HEK293T (cell line): ENCODE measurements at regions not wholly inside any gene's neighbourhood (a gene's known extent, or its start where the extent isn't known, plus 50 kb on each side); places are given as distances from the start of the nearest gene placed in this dataset.

Source experiments
- CTCF ChIA-PET: fragments of 350-600 bp; formaldehyde crosslinking; extraction: SDS; loops from one replicate; lab custom pipeline; 2021; ENCODE audit warnings: antibody characterized with exemption, inconsistent platforms; lab: Yijun Ruan, JAX
- POLR2A ChIA-PET: fragments of 350-600 bp; formaldehyde crosslinking; extraction: SDS; loops from one replicate; lab custom pipeline; 2020; ENCODE audit warnings: antibody characterized with exemption, inconsistent platforms; lab: Yijun Ruan, JAX
- DNase-seq: peaks from one replicate; pipeline ENCODE4 v3.0.0; 2012; ENCODE audit warnings: mixed read lengths; ENCODE audit errors: extremely low spot score
- ARNT ChIP-seq: fragments of 450-650 bp; IDR thresholded peaks from 2 replicates; pipeline ENCODE4 v1.6.1; 2017; ENCODE audit warnings: mild to moderate bottlenecking
- BHLHE40 ChIP-seq: fragments of 450-650 bp; IDR thresholded peaks from 2 replicates; pipeline ENCODE4 v1.6.1; 2016; ENCODE audit warnings: mild to moderate bottlenecking, moderate library complexity, borderline replicate concordance
- CTBP1 ChIP-seq: fragments of 450-650 bp; IDR thresholded peaks from 2 replicates; pipeline ENCODE4 v1.6.1; 2016; ENCODE audit warnings: borderline replicate concordance
- ELF4 ChIP-seq: fragments of 450-650 bp; IDR thresholded peaks from 2 replicates; pipeline ENCODE4 v1.6.1; 2017; ENCODE audit warnings: antibody characterized with exemption
- FOXA1 ChIP-seq: fragments of 450-650 bp; IDR thresholded peaks from 2 replicates; pipeline ENCODE4 v1.6.1; 2016; ENCODE audit warnings: mild to moderate bottlenecking
- FOXK2 ChIP-seq: fragments of 450-650 bp; IDR thresholded peaks from 2 replicates; pipeline ENCODE4 v1.6.1; 2016; ENCODE audit warnings: mild to moderate bottlenecking
- FOXM1 ChIP-seq: fragments of 450-650 bp; IDR thresholded peaks from 2 replicates; pipeline ENCODE4 v1.6.1; 2017; ENCODE audit warnings: mild to moderate bottlenecking, borderline replicate concordance
- HDGF ChIP-seq: fragments of 450-650 bp; IDR thresholded peaks from 2 replicates; pipeline ENCODE4 v1.6.1; 2017; ENCODE audit warnings: antibody characterized with exemption, borderline replicate concordance
- L3MBTL2 ChIP-seq: fragments of 450-650 bp; conservative IDR thresholded peaks from 2 replicates; pipeline ENCODE4 v1.6.1; 2016; ENCODE audit warnings: mild to moderate bottlenecking
- LEF1 ChIP-seq: fragments of 450-650 bp; IDR thresholded peaks from 2 replicates; pipeline ENCODE4 v1.6.1; 2017; ENCODE audit warnings: mild to moderate bottlenecking, borderline replicate concordance
- NFRKB ChIP-seq: fragments of 450-650 bp; IDR thresholded peaks from 2 replicates; pipeline ENCODE4 v1.6.1; 2016; ENCODE audit warnings: mild to moderate bottlenecking, moderate library complexity
- PKNOX1 ChIP-seq: fragments of 450-650 bp; IDR thresholded peaks from 2 replicates; pipeline ENCODE4 v1.6.1; 2016
- SP1 ChIP-seq: fragments of 450-650 bp; IDR thresholded peaks from 2 replicates; pipeline ENCODE4 v1.6.1; 2017
- SUZ12 ChIP-seq: fragments of 450-650 bp; IDR thresholded peaks from 2 replicates; pipeline ENCODE4 v1.6.1; 2016; ENCODE audit warnings: mild to moderate bottlenecking
- TARDBP ChIP-seq: fragments of 450-650 bp; IDR thresholded peaks from 2 replicates; pipeline ENCODE4 v1.6.1; 2016
- ZNF384 ChIP-seq: fragments of 450-650 bp; IDR thresholded peaks from 2 replicates; pipeline ENCODE4 v1.6.1; 2016

GRCh38 chr1:177525176-177525575, 354.4 kb downstream of the BRINP2 start:
- DNase-seq = no peak
- POLR2A ChIA-PET = no interaction called here
- CTCF ChIA-PET = no interaction called here
- TF ChIP-seq PKNOX1 (no peak), BHLHE40 (no peak), LEF1 (no peak), CTBP1 (no peak), L3MBTL2 (no peak), NFRKB (no peak), ELF4 (no peak)

DNA sequence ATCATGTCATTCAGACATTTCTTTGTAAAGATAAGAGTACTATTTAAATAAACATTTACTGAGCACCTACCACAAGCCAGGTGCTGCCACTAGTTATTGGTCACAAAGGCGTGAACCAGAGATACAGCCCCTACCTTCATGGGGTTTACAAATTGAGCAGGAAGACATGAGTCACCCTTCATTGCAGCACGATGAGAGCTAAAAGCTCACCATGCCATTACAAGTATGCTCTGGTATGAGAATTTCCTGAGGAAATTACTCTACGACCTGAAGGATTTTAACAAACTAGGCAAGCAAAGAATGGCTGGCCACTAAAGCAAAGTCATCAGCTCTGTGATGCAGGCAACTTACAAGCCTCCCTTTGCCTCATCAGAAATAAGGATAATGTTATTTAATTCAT, 346.8 kb downstream of the BRINP2 start:
- TF ChIP-seq NFRKB (no peak), TARDBP (no peak), LEF1 (no peak), ZNF384 (no peak), L3MBTL2 (no peak), HDGF (no peak), PKNOX1 (no peak), SUZ12 (no peak), SP1 (no peak), ELF4 (no peak)
- POLR2A ChIA-PET = no interaction called here
- DNase-seq = no peak
- CTCF ChIA-PET = no interaction called here

DNA sequence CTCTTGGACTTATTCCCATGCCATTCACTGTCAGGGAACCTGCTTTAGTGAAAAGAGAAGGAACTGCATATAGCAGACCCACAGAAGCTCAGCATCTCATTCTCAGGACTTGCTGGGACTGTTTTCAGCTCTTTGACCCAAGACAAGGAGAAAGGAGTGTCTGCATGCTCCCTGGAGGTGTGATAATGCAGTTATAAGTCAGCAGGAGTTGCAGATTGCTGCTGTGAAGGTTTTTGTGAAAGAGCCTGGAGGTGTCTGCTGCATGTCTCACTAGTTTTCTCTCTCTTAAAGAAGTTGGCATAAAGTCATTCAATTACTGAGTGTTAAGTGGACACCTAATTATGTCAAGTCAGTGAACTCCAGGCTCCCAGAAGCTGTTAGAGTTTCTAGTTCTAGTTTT, 343.4 kb downstream of the BRINP2 start:
- POLR2A ChIA-PET = no interaction called here
- TF ChIP-seq ELF4 = no peak
- no peak for TF ChIP-seq PKNOX1
- TF ChIP-seq L3MBTL2 = no peak
- TF ChIP-seq TARDBP = no peak
- TF ChIP-seq ZNF384 = no peak
- TF ChIP-seq BHLHE40 = no peak
- TF ChIP-seq LEF1 = no peak
- TF ChIP-seq NFRKB = no peak
- TF ChIP-seq ARNT = no peak
- no peak for TF ChIP-seq SUZ12
- TF ChIP-seq HDGF = no peak
- TF ChIP-seq FOXK2 = no peak
- TF ChIP-seq FOXA1 = no peak
- TF ChIP-seq CTBP1 = no peak
- TF ChIP-seq FOXM1 = no peak
- TF ChIP-seq SP1 = no peak
- no peak for DNase-seq
- CTCF ChIA-PET = no interaction called here

DNA sequence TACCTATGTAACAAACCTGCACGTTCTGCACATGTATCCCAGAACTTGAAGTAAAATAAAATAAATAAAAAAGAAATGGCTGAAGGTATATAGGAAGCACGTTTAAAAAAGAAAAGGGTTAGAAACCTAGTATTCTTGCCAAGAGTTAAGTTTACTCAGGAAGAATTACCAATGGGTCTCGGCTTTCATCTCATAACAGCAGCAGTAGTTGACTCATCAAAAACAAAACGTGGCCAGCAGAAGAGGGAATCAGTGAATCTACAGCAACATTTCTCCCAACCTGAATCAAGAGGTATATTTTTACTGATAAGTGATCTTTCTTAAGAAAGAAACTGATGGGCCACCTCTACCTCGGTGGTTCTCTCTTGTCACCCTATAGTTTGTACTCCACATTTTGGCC, 340.3 kb downstream of the BRINP2 start:
- CTCF ChIA-PET = no interaction called here
- TF ChIP-seq FOXA1 = no peak
- TF ChIP-seq TARDBP = no peak
- TF ChIP-seq SP1 = no peak
- TF ChIP-seq HDGF = no peak
- no peak for TF ChIP-seq ELF4
- TF ChIP-seq FOXM1 = no peak
- TF ChIP-seq PKNOX1 = no peak
- TF ChIP-seq FOXK2 = no peak
- no peak for TF ChIP-seq NFRKB
- TF ChIP-seq L3MBTL2 = no peak
- no peak for TF ChIP-seq SUZ12
- no peak for TF ChIP-seq BHLHE40
- no peak for TF ChIP-seq ARNT
- TF ChIP-seq ZNF384 = no peak
- TF ChIP-seq CTBP1 = no peak
- TF ChIP-seq LEF1 = no peak
- POLR2A ChIA-PET = no interaction called here
- no peak for DNase-seq

DNA sequence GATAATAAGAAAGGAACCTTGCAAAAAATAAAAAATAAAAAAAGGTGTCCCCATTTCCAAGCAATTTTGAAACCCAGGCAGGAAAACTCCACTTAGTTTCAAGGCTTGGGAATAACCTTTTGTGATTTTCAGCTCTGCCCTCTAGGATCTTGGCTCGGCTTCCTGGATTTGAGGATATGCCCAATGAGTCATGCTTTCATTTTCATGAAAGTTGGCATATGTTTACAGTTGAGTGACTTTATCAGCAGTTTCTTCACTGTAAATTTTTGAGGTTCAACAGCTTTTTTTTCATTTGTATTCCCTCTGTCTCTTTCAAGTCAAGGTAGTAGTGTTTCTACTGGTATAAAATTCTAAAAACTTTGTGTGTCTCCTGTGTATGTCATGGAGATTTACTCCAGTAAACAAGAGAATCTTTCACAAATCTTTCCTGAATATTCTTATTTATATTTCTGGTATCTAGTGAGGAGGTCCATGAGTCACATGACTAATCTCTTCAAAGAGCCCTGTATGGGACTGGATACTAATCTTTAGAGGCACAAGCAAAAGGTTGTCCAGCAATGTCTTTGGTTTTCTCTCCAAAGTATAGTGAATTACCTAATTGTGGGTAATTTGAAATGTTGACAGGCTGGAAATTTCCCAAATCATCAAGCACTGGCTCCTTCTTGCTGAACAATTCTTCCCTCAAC, 335.3 kb downstream of the BRINP2 start:
- ChIA-PET POLR2A (no interaction called here), CTCF (no interaction called here)
- no peak for TF ChIP-seq ZNF384
- no peak for TF ChIP-seq CTBP1
- no peak for TF ChIP-seq ARNT
- no peak for TF ChIP-seq LEF1
- TF ChIP-seq FOXK2 = no peak
- TF ChIP-seq L3MBTL2 = no peak
- no peak for TF ChIP-seq SUZ12
- TF ChIP-seq TARDBP = no peak
- TF ChIP-seq ELF4 = no peak
- TF ChIP-seq FOXM1 = no peak
- no peak for DNase-seq

DNA sequence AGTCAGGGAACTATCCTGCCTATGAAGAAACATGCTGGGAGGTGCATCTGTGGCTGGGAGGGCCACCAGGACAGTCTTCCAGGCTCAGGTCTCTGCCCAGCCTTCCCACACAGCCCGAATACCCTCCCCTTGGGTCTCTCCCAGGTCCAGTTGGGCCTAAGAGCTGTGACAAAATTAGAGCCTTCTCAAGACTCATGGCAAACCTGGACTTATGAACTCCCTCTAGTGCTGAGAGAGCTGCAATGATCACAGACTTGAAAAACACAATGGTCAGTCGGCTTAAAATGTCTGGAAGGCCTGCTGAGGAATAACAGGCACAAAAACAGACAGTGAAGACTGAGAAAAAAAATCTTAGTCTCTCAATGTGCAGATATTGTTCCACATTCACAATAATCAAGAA, 325.1 kb downstream of the BRINP2 start:
- DNase-seq = no peak
- CTCF ChIA-PET = interaction anchor here (0.6 kb wide), 1 partner anchor 890 kb away, joined by 3 read pairs; no protein-coding TSS in a partner anchor
- TF ChIP-seq BHLHE40 (no peak), ARNT (no peak), L3MBTL2 (no peak), TARDBP (no peak), FOXA1 (no peak), FOXM1 (no peak), NFRKB (no peak), HDGF (no peak)
- POLR2A ChIA-PET = no interaction called here
